Naive B cell (primary cell): ENCODE measurements at regions not wholly inside any gene's neighbourhood (a gene's known extent, or its start where the extent isn't known, plus 50 kb on each side); places are given as distances from the start of the nearest gene placed in this dataset.

Experiments
- ATAC-seq, 2 donors: fragments of 150-1000 bp; cut with Tn5 transposase; 2 replicates each; pipeline ENCODE4 v1.10.0; 2021; ENCODE audit warnings: low read depth in 2 of 2, mild to moderate bottlenecking in 2 of 2, moderate library complexity in 2 of 2
- DNase-seq: peaks from one replicate; pipeline ENCODE4 v3.0.0; 2022
- H3K27ac Mint-ChIP-seq, 6 donors: one replicate each; pipeline ENCODE4 v1.8.0; 2020 to 2022; ENCODE audit warnings: mild to moderate bottlenecking in 6 of 6, mixed read lengths in 6 of 6, moderate library complexity in 5 of 6, inconsistent platforms in 2 of 6
- H3K27me3 Mint-ChIP-seq, 3 donors: one replicate each; pipeline ENCODE4 v1.8.0; 2021 to 2022; ENCODE audit warnings: mixed read lengths in 3 of 3, mild to moderate bottlenecking in 1 of 3
- H3K36me3 Mint-ChIP-seq, 2 donors: one replicate each; pipeline ENCODE4 v1.8.0; 2020 to 2022; ENCODE audit warnings: mixed read lengths in 2 of 2, inconsistent platforms in 1 of 2, mild to moderate bottlenecking in 1 of 2
- H3K4me1 Mint-ChIP-seq, 3 donors: one replicate each; pipeline ENCODE4 v1.8.0; 2020 to 2022; ENCODE audit warnings: mixed read lengths in 3 of 3, inconsistent platforms in 1 of 3, mild to moderate bottlenecking in 1 of 3, moderate library complexity in 1 of 3
- H3K4me3 Mint-ChIP-seq, 8 donors: one replicate each; pipeline ENCODE4 v1.8.0; 2020 to 2022; ENCODE audit warnings: mild to moderate bottlenecking in 8 of 8, mixed read lengths in 8 of 8, moderate library complexity in 8 of 8, inconsistent platforms in 2 of 8
- H3K9me3 Mint-ChIP-seq, 7 donors: one replicate each; pipeline ENCODE4 v1.8.0; 2020 to 2022; ENCODE audit warnings: mixed read lengths in 7 of 7, mild to moderate bottlenecking in 5 of 7, inconsistent platforms in 2 of 7, moderate library complexity in 1 of 7

DNA sequence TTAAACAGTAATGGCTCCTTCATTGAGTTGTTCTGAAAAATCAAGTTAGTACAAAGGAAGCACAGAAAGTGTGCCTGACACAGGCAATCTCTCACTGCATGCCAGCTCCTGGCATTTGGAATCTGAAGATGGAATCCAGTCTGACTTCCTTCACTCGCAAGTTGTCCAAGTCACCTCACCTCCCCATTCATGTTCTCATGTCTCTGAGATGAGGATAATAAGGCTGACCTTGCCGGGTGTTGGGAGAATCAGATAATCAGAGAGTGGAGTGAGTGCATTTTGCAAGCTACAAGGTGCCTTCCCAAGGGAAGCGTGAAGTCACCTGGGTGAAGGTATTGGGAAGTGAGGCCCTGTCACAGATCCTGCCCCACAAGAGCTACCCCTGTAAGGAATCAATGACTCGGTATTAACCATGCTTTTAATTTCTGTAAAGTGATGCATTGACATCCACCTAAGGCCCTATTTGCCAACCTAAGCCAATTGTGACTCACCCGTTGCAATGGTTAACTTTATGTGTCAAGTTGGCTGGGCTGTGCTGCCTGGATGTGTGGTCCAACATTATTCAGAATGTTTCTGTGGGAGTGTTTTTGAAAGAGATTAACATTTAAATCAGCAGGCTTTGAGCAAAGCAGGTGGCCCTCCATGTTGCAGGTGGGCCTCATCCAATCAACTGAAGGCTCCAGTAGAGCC lies 62.5 kb upstream of the TARBP1 start:
- no peaks in the 10 kb centered on the region for H3K36me3 Mint-ChIP-seq
- H3K27ac Mint-ChIP-seq: no peak overlapping the region
- no peak for ATAC-seq
- peaks cover 7 to 16% (median 15%) of the 10 kb centered on the region in 3 donors for H3K4me1 Mint-ChIP-seq
- no peaks in the 10 kb centered on the region for H3K9me3 Mint-ChIP-seq
- no peak overlapping the region for H3K4me3 Mint-ChIP-seq
- DNase-seq: no peak
- peaks cover 13 to 16% (median 13%) of the 10 kb centered on the region in 3 donors for H3K27me3 Mint-ChIP-seq

GRCh38 chr1:234540404-234540762 lies 61.4 kb upstream of the TARBP1 start:
- Mint-ChIP-seq H3K9me3 (no peaks in the 10 kb centered on the region), H3K4me3 (no peak overlapping the region), H3K36me3 (no peaks in the 10 kb centered on the region), H3K27ac (peak overlapping the region in 1 of 6 donors; percentile 88), H3K27me3 (peaks cover 9 to 10% (median 9%) of the 10 kb centered on the region in 3 donors), H3K4me1 (peaks cover 7 to 16% (median 15%) of the 10 kb centered on the region in 3 donors)
- DNase-seq (no peak), ATAC-seq (no peak)

DNA sequence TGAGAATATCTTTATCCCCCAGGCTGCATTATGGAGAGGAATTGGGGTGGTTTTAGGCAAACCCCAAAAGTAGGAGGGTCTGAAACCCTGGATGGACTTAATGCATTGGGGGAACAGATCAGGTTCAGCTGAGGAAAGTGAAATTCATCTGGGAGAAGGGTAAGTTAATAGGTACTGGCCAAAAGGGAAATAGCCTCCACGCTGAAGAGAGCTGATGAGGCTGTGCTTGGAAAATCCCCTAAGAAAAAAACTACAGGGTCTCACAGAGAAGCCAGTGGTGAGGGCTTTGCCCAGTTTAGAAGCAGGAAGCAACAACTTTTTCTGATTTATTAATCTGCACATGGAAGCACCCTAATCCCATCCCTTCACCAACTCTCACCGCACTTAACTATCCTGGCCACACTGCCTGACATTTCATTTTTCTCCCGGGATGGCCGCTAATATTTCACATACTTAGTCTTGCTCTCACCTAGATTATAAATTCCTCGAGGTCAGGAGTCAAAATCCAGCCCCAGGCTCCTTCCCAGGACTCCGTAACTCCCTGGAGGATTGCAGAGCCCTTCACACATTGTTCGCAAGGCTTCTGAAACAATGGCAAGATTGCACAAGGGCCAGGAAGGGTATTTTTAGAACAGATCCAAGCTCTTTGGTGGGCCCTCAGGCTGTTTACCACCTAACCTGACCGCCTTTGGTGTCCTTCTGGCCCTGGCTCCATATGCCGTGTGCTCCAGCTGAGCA lies 60.9 kb upstream of the TARBP1 start:
- H3K36me3 Mint-ChIP-seq: no peaks in the 10 kb centered on the region
- peaks cover 4 to 6% (median 5%) of the 10 kb centered on the region in 3 donors for H3K27me3 Mint-ChIP-seq
- peak overlapping the region in 1 of 6 donors; percentile 88 for H3K27ac Mint-ChIP-seq
- peak overlapping the region in 1 of 8 donors; percentile 53 for H3K4me3 Mint-ChIP-seq
- peaks cover 7 to 16% (median 15%) of the 10 kb centered on the region in 3 donors for H3K4me1 Mint-ChIP-seq
- ATAC-seq (peak in 1 of 2 donors; percentile 41), DNase-seq (no peak)
- no peaks in the 10 kb centered on the region for H3K9me3 Mint-ChIP-seq

GRCh38 chr1:234538930-234539649 lies 60.1 kb upstream of the TARBP1 start:
- no peak for DNase-seq
- Mint-ChIP-seq H3K27ac (peak overlapping the region in 1 of 6 donors; percentile 53), H3K4me3 (no peak overlapping the region), H3K27me3 (peaks cover 0 to 5% (median 0%) of the 10 kb centered on the region in 3 donors), H3K36me3 (no peaks in the 10 kb centered on the region), H3K4me1 (peaks cover 7 to 16% (median 15%) of the 10 kb centered on the region in 3 donors), H3K9me3 (no peaks in the 10 kb centered on the region)
- ATAC-seq: peak in 1 of 2 donors; percentile 47

DNA sequence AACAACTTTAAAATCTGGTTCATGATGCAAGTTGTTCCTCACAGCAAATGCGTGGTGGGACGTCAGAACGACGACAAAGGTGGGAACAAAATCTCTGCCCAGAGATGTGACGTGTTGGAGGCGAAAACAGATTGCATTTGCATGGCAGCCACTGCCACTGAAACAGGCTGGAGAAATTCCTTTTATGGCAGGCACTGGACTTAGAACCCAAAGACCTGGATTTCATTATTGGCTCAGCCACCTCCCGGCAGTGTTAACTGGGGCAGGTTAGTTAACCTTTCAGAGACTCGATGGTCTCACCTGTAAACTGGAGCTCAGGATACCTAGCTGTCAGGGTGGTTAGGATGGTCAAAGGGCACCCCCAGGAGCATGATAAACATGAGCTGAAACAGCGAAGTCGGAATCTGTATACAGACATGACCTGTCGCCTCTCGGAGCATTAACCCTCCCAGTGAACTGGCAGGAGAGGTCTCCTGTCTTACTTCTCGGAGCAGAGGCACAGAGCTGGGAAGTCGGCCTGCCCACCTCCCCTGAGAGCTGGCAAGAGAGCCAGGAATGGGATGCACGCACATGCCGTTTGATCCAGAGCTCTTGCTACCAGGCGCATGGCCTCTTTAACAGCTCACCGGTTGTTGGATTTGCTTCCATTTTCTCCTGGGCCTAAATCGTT lies 59.2 kb upstream of the TARBP1 start:
- Mint-ChIP-seq H3K36me3 (no peaks in the 10 kb centered on the region), H3K27ac (no peak overlapping the region), H3K27me3 (no peaks in the 10 kb centered on the region), H3K9me3 (no peaks in the 10 kb centered on the region), H3K4me3 (no peak overlapping the region), H3K4me1 (peaks cover 7 to 16% (median 15%) of the 10 kb centered on the region in 3 donors)
- DNase-seq (no peak), ATAC-seq (no peak)

DNA sequence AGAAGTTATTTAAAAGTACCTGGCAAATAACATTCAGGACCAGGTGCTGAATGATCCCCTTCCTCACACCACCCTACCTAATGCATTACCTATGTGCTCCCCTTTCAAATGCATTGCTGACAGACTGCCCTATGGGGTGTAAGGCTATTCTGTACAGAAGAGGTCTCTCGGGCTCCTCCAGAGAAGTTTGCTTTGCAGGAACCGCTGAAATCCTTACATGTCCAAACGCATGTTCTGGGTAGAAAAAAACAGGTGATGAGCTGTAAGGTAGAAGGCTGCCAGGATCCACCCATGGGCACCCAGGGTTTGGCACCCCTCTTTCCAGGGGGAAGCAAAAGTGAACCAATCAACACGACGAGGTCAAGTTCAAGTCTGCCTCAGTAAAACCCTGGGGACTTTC lies 58.3 kb upstream of the TARBP1 start:
- peak overlapping the region in 1 of 8 donors; percentile 29 for H3K4me3 Mint-ChIP-seq
- DNase-seq (no peak), ATAC-seq (no peak)
- no peak overlapping the region for H3K27ac Mint-ChIP-seq
- no peaks in the 10 kb centered on the region for H3K27me3 Mint-ChIP-seq
- no peaks in the 10 kb centered on the region for H3K9me3 Mint-ChIP-seq
- peaks cover 7 to 16% (median 15%) of the 10 kb centered on the region in 3 donors for H3K4me1 Mint-ChIP-seq
- no peaks in the 10 kb centered on the region for H3K36me3 Mint-ChIP-seq

- no peaks in the 10 kb centered on the region for H3K27me3 Mint-ChIP-seq
- no peaks in the 10 kb centered on the region for H3K9me3 Mint-ChIP-seq
- peak overlapping the region in 1 of 8 donors; percentile 29 for H3K4me3 Mint-ChIP-seq
- H3K36me3 Mint-ChIP-seq: no peaks in the 10 kb centered on the region
- no peak overlapping the region for H3K27ac Mint-ChIP-seq
- no peak for DNase-seq
- no peak for ATAC-seq
- H3K4me1 Mint-ChIP-seq: peaks cover 7 to 16% (median 15%) of the 10 kb centered on the region in 3 donors
These were observed 57.8 kb upstream of the TARBP1 start for GRCh38 chr1:234536741-234537140.

GRCh38 chr1:234535763-234536515 lies 57.0 kb upstream of the TARBP1 start:
- peaks cover 7 to 16% (median 15%) of the 10 kb centered on the region in 3 donors for H3K4me1 Mint-ChIP-seq
- no peak for DNase-seq
- H3K4me3 Mint-ChIP-seq: no peak overlapping the region
- H3K27ac Mint-ChIP-seq: no peak overlapping the region
- no peaks in the 10 kb centered on the region for H3K9me3 Mint-ChIP-seq
- ATAC-seq: no peak
- no peaks in the 10 kb centered on the region for H3K36me3 Mint-ChIP-seq
- no peaks in the 10 kb centered on the region for H3K27me3 Mint-ChIP-seq

GRCh38 chr1:234535218-234535617 lies 56.2 kb upstream of the TARBP1 start:
- Mint-ChIP-seq H3K27me3 (no peaks in the 10 kb centered on the region), H3K36me3 (no peaks in the 10 kb centered on the region), H3K4me1 (peaks cover 7 to 15% (median 14%) of the 10 kb centered on the region in 3 donors), H3K4me3 (no peak overlapping the region), H3K9me3 (no peaks in the 10 kb centered on the region), H3K27ac (no peak overlapping the region)
- ATAC-seq: no peak
- no peak for DNase-seq

- H3K4me1 Mint-ChIP-seq: peaks cover 3 to 6% (median 5%) of the 10 kb centered on the region in 3 donors
- no peak for DNase-seq
- H3K27me3 Mint-ChIP-seq: no peaks in the 10 kb centered on the region
- no peak for ATAC-seq
- H3K27ac Mint-ChIP-seq: no peak overlapping the region
- no peak overlapping the region for H3K4me3 Mint-ChIP-seq
- H3K36me3 Mint-ChIP-seq: no peaks in the 10 kb centered on the region
- no peaks in the 10 kb centered on the region for H3K9me3 Mint-ChIP-seq
These were observed 55.2 kb upstream of the TARBP1 start for GRCh38 chr1:234533975-234534876.

DNA sequence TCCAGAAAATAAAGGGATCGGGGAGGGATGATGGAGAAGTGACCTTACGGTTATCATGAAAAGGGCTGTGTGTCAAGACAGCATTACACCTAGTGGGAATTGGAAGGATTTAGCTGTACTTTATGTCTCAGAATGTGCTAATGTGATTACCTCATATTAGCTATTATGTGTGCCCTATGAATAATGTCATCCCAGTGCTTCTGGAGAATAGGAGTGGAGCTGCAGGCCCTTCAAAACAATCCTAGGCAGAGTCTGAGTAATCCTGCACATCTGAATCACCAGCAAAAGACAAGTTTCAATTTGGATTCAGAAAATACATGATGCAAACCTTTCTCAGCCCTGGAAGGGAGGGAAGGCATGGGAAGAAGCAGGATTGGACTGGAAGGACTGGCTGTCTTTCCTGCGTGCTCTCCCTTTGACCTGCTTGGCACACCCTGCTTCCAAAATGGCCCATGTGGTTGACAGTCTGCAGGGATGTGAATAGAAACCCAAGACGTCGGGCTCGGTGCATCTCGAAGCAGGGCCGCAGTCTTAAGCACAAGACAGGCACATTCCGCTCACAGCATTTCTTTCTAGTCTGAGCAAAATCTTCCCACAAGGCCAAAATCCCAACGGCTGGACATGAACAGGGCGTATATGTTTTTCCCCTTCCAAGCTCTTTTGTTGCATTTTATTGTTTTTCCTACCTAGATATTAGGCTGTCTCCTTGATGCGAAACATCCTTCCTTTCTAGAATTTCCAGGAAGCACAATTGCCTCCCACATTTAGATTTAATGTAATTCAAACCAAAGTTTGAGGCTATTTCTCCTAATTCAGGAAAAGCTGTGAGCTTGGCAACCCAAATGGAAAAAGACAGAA lies 54.3 kb upstream of the TARBP1 start:
- H3K27ac Mint-ChIP-seq: peak overlapping the region in 1 of 6 donors; percentile 42

More for the DNA sequence above, 54.3 kb upstream of the TARBP1 start:
- Mint-ChIP-seq H3K4me1 (peaks cover 0 to 7% (median 1%) of the 10 kb centered on the region in 3 donors), H3K27me3 (no peaks in the 10 kb centered on the region), H3K36me3 (no peaks in the 10 kb centered on the region), H3K9me3 (no peaks in the 10 kb centered on the region), H3K4me3 (no peak overlapping the region)
- no peak for DNase-seq
- ATAC-seq: no peak
